HL-60 (cell line): ENCODE measurements at regions not wholly inside any gene's neighbourhood (a gene's known extent, or its start where the extent isn't known, plus 50 kb on each side); places are given as distances from the start of the nearest gene placed in this dataset.

Experiments used
- CTCF ChIP-seq: IDR thresholded peaks from one replicate; pipeline ENCODE4 v1.5.1; 2011; ENCODE audit warnings: low read length, control low read depth, inconsistent platforms; ENCODE audit not compliant: insufficient read depth
- GABPA ChIP-seq: IDR thresholded peaks from 2 replicates; pipeline ENCODE4 v1.6.1; 2012; ENCODE audit warnings: low read depth
- REST ChIP-seq: IDR thresholded peaks from 2 replicates; pipeline ENCODE4 v1.6.1; 2012; ENCODE audit warnings: low read depth; ENCODE audit not compliant: insufficient replicate concordance

DNA sequence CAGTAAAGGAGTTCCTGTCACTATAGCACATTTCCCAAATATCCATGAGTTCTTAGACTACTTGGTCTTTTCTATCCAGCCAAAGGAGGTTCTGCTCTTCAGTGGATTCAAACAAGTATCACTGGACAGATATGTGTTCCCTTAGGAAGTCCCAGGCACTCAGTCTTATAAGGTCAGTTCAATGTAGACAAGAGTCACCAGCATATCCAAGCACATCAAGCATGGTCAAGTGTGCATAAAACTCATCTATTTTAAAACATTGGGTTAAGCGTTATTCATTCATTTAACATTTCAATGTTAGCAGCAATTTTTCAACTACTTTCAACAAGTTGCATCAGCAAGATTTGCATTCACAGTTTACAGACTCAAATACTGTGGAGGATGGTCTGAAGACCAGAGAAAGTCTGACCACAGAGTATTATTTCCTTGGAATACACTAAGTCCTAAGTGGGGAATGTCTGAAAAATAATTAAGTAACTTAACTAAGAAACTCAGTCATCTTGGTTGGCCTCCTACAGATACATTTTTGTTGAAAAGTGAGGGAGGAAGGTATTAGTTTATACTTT is 630.5 kb upstream of the IGFBP7 start:
- TF ChIP-seq CTCF (no peak), GABPA (no peak), REST (no peak)
